ENCODE measurements at regions not wholly inside any gene's neighbourhood (a gene's known extent, or its start where the extent isn't known, plus 50 kb on each side); places are given as distances from the start of the nearest gene placed in this dataset.

DNA sequence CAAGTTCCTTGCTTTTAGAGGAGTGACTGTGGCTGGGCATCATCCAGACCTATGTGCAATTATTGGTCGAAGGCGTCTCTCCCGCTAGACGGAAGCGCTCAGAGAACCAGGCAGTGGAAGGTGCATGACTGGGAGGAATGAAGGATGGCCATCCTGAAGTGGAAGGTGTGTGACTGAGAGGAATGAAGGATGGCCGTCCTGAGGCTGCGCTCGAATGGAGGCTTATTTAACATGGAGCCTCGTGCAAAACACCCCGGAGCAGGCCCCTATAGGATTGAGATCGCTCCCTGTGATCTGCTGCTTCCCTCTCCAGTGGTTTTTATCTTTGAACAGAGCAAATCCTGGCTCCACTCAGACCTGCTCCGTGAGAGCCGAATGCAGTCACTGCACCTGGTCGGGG, 140.2 kb upstream of the ID2 start:
- TF ChIP-seq, protein P1, sequence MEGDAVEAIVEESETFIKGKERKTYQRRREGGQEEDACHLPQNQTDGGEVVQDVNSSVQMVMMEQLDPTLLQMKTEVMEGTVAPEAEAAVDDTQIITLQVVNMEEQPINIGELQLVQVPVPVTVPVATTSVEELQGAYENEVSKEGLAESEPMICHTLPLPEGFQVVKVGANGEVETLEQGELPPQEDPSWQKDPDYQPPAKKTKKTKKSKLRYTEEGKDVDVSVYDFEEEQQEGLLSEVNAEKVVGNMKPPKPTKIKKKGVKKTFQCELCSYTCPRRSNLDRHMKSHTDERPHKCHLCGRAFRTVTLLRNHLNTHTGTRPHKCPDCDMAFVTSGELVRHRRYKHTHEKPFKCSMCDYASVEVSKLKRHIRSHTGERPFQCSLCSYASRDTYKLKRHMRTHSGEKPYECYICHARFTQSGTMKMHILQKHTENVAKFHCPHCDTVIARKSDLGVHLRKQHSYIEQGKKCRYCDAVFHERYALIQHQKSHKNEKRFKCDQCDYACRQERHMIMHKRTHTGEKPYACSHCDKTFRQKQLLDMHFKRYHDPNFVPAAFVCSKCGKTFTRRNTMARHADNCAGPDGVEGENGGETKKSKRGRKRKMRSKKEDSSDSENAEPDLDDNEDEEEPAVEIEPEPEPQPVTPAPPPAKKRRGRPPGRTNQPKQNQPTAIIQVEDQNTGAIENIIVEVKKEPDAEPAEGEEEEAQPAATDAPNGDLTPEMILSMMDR (conservative IDR thresholded peaks at IDR 0.05; ENCODE audit: control insufficient read depth, insufficient read depth, low read depth, low read length): no peak
- no peak overlapping the region for H3K4me3 ChIP-seq (ENCODE audit: control insufficient read depth, low read depth, low read length)
- no peak for DNase-seq (ENCODE audit: low read depth)

DNA sequence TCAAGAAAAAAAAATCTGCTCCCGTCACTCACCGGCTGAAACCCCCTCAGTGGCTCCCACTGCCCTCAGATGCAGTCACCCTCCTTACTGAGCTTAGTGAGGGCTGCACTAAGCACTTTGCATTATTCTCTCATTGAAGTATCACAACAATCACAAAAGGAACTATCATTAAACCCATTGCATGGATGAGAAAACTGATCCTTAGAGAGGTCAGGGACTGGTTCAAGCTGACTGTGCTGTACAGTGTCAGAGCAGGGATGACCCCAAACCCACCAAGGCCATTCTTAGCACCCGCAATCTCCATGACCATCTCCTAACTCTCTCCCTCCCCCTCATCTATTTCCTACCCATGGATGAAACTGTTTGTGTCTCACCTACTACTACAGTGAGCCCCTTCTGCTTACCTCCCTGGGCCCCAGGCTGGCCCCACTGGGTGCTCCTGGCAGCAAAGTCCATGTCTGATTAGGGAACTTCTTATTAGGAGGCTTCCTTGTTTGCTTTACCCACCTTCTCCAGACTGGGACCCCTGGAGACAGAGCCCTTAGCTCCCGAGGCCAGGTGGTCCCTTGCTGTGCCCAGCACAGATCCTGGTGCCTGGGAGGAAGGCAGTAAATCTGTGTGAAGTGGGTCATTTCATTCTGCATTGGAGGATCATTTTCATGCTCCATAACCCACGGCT, 139.3 kb upstream of the ID2 start:
- no peak overlapping the region for H3K4me3 ChIP-seq (ENCODE audit: control insufficient read depth, low read depth, low read length)
- TF ChIP-seq, protein P1 (conservative IDR thresholded peaks at IDR 0.05; ENCODE audit: control insufficient read depth, insufficient read depth, low read depth, low read length): no peak
- no peak for DNase-seq (ENCODE audit: low read depth)

- TF ChIP-seq, protein P1 (conservative IDR thresholded peaks at IDR 0.05; ENCODE audit: control insufficient read depth, insufficient read depth, low read depth, low read length): no peak
- H3K4me3 ChIP-seq (ENCODE audit: control insufficient read depth, low read depth, low read length): no peak overlapping the region
- DNase-seq (ENCODE audit: low read depth): no peak
Observed at GRCh38 chr2:8543060-8543382, 138.8 kb upstream of the ID2 start.

DNA sequence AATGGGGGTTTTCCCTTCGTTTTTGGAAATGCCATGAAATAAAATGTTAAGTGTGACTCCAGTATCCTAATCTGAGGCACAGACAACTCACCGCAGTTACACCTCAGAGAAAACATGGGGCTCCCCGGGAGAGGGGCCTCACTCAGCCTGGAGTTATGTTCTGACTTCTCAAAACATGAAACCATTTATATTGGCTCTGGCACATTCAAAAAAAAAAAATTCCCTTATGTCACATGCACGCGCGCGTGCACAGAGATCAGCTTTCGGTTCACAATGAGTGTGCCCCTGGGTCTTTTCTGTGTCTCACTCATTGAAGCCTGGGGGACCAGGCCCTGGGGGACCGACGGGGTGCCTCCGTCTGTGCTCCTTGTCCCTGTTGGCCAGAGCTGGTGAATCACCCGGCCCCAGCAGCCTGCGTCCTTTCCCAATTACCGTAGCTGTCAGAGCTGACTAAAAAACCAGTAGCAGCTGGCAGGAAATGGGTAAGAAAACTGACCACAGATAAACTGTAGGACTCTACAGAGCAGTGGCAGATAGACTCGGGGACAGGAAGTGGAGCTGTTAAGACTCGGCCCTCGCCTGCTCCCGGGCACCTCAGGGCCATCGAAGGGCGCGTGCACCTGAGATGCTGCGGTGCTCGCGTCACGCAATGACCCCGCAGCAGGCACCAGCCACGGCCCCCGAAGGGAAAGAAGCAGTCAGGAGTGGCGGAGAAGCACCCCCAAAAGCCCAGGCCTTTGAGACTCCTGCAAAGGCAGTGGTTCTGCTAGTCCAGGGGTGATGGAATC, 138.3 kb upstream of the ID2 start:
- TF ChIP-seq, protein P1 (conservative IDR thresholded peaks at IDR 0.05; ENCODE audit: control insufficient read depth, insufficient read depth, low read depth, low read length): no peak
- H3K4me3 ChIP-seq (ENCODE audit: control insufficient read depth, low read depth, low read length): no peak overlapping the region
- peak; percentile 89 for DNase-seq (ENCODE audit: low read depth)

DNA sequence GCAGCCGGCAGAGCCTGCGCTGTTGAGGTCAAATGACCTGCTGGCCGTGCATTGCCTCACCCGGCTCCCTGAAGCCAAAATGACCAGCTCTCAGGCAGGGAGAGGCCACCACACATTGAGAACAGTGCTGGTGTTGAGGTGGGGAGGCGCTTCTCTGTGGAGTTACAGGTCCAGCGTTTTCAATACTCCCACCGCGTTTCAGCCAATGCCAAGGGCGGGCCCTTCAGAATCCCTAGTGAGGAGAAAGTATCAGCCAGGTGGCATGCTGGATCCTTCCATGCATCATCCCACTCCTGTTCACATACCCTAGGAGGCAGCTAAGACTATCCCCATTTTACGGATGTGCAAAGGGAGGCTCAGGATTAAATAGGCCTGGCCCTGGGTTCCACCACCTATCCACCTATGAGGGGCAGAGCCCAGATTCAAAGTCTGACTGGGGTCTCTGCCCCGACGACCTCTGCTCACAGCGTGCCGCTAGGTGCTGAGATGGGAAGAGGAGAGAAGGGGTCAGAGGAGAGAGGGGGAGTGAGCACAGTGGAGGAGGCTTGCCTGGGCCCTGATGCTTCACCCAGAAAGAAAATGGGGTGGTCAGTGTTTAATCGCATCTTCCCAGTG, 137.6 kb upstream of the ID2 start:
- H3K4me3 ChIP-seq (ENCODE audit: control insufficient read depth, low read depth, low read length): no peak overlapping the region

More for the DNA sequence above, 137.6 kb upstream of the ID2 start:
- TF ChIP-seq, protein P1 (conservative IDR thresholded peaks at IDR 0.05; ENCODE audit: control insufficient read depth, insufficient read depth, low read depth, low read length): no peak
- no peak for DNase-seq (ENCODE audit: low read depth)

All from fibroblast of mammary gland (primary cell).